ENCODE measurements at regions not wholly inside any gene's neighbourhood (a gene's known extent, or its start where the extent isn't known, plus 50 kb on each side); places are given as distances from the start of the nearest gene placed in this dataset.
"Not testable (repeated sequence)": the region's sequence is repeated elsewhere in the genome, so short reads cannot be mapped to it uniquely, and the experiment has no call there.

- peak; percentile 73 for DNase-seq
Measured at GRCh38 chr4:105060628-105061027, 86.0 kb upstream of the TET2 start.

GRCh38 chr4:105061136-105061696, 85.5 kb upstream of the TET2 start:
- peak; percentile 83 for DNase-seq

GRCh38 chr4:105061731-105062130, 84.9 kb upstream of the TET2 start:
- peak; percentile 69 for DNase-seq

GRCh38 chr4:105066401-105066800, 80.3 kb upstream of the TET2 start:
- DNase-seq: no peak

- DNase-seq: no peak
Measured at GRCh38 chr4:105067431-105067830, 79.2 kb upstream of the TET2 start.

GRCh38 chr4:105067946-105068345, 78.7 kb upstream of the TET2 start:
- no peak for DNase-seq

GRCh38 chr4:105068516-105068915, 78.2 kb upstream of the TET2 start:
- DNase-seq: no peak

GRCh38 chr4:105072095-105072494, 74.6 kb upstream of the TET2 start:
- DNase-seq: not testable (repeated sequence)

- no peak for DNase-seq
Measured at GRCh38 chr4:105074097-105074496, 72.6 kb upstream of the TET2 start.

- DNase-seq: no peak
Measured at GRCh38 chr4:105075045-105075444, 71.6 kb upstream of the TET2 start.

- no peak for DNase-seq
Measured at GRCh38 chr4:105088110-105088879, 58.4 kb upstream of the TET2 start.

GRCh38 chr4:105092356-105092755, 54.3 kb upstream of the TET2 start:
- no peak for DNase-seq

GRCh38 chr4:105092768-105093167, 53.9 kb upstream of the TET2 start:
- DNase-seq: no peak

GRCh38 chr4:105093975-105094374, 52.7 kb upstream of the TET2 start:
- no peak for DNase-seq

Data from hematopoietic multipotent progenitor cell treated with erythropoietin and hydrocortisone succinate and interleukin-3 and kit ligand, for 6 days (in vitro differentiated cells).